Prostate gland (tissue), 2 donors: ENCODE measurements at regions not wholly inside any gene's neighbourhood (a gene's known extent, or its start where the extent isn't known, plus 50 kb on each side); places are given as distances from the start of the nearest gene placed in this dataset.

ENCODE experiments used
- CTCF ChIP-seq, 4 experiments: fragments of 200-600 bp in 2 of 4; fragments of 450-650 bp in 2 of 4; sonication (generic) in 2 of 4; IDR thresholded peaks; 1 replicate in 3 of 4; 2 replicates in 1 of 4; pipeline ENCODE4 v1.5.1; 2016 to 2019; ENCODE audit warnings: antibody characterized with exemption in 4 of 4, mild to moderate bottlenecking in 2 of 4, moderate library complexity in 2 of 4
- POLR2A ChIP-seq: fragments of 450-650 bp; IDR thresholded peaks from one replicate; pipeline ENCODE4 v1.6.1; 2016; ENCODE audit warnings: antibody characterized with exemption, mild to moderate bottlenecking
- POLR2AphosphoS5 ChIP-seq: sonication (generic); formaldehyde crosslinking; IDR thresholded peaks from one replicate; pipeline ENCODE4 v1.6.1; 2017; ENCODE audit warnings: antibody characterized with exemption

DNA sequence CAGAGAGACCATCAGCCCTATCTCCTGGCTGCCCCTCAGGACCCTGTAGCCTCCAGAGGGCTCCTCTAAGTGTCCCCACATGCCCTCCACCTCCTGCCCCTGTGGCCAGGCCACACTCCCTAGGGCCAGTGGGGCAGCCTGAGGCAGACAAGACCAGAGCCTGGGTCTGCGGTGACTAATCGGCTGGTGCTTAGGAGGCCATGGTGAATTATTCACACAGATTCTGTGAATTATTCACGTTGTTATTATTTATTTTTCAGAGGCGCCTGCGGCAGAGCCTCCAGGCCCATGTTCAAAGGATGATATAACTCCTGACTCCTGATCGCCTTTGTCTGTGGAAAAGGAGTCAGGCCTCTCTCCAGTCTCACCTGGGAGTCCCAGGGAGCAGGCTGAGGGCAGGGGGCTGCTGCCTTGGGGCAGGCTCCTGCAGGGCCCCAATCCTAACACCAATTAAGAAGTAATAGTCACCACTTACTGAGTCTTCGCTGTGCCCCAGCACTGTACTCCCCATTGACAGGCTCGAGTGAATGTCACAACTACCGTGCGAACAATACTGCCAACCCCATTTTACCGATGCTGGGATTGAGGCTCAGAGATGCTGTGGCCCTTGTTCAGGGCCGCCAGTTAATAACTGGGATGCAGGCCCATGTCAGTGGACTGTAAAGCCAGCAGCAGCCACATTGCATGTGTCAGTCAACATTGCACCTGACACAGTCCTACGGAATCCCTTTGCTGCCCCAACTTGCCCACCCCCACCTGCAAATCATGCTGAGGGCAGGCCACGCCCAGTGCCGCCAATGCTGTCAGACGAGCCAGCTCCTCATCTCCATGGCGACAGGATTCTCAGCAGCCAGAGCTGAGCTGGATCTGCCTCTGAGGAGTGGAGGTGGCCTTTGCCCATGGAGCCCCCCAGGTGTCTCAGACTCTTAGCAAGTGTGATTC, 94.9 kb downstream of the PCDH1 start:
- TF ChIP-seq POLR2A (no peak), CTCF (IDR thresholded peaks at IDR 0.05) (no peak), POLR2AphosphoS5 (no peak)
